ENCODE measurements at regions not wholly inside any gene's neighbourhood (a gene's known extent, or its start where the extent isn't known, plus 50 kb on each side); places are given as distances from the start of the nearest gene placed in this dataset.
A peak's percentile ranks its signal among the peaks of the same experiment; 100 is the strongest.
"Not testable (repeated sequence)": the region's sequence is repeated elsewhere in the genome, so short reads cannot be mapped to it uniquely, and the experiment has no call there.

DNA sequence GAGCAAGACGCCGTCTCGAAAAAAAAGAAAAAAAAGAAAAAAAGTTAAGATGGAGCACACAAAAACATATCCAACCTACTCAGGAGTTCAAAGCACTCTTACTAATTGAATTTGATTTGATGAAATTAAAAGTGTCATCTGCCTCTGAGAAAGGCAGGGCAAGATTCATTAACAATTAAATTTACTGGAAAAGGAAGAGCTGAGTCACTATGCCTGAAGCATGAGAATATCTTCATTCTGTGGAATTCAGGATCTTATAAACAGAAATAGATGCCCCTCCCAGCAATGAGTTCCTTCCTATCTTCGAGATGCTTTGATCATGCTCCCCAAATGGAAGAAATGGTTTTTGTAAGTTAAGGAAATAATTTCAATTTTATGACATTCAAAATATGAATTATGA, 61.0 kb upstream of the ST3GAL6 start:
- Mint-ChIP-seq H3K4me1 (no peaks in the 10 kb centered on the region), H3K36me3 (ENCODE audit: low read depth) (no peaks in the 10 kb centered on the region), H3K27me3 (ENCODE audit: low read depth, poor library complexity) (no peaks in the 10 kb centered on the region), H3K9me3 (no peaks in the 10 kb centered on the region), H3K27ac (no peak overlapping the region), H3K4me3 (no peak overlapping the region)
- TF ChIP-seq, protein P1, sequence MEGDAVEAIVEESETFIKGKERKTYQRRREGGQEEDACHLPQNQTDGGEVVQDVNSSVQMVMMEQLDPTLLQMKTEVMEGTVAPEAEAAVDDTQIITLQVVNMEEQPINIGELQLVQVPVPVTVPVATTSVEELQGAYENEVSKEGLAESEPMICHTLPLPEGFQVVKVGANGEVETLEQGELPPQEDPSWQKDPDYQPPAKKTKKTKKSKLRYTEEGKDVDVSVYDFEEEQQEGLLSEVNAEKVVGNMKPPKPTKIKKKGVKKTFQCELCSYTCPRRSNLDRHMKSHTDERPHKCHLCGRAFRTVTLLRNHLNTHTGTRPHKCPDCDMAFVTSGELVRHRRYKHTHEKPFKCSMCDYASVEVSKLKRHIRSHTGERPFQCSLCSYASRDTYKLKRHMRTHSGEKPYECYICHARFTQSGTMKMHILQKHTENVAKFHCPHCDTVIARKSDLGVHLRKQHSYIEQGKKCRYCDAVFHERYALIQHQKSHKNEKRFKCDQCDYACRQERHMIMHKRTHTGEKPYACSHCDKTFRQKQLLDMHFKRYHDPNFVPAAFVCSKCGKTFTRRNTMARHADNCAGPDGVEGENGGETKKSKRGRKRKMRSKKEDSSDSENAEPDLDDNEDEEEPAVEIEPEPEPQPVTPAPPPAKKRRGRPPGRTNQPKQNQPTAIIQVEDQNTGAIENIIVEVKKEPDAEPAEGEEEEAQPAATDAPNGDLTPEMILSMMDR (IDR thresholded peaks at IDR 0.05): no peak
- no peak for DNase-seq

DNA sequence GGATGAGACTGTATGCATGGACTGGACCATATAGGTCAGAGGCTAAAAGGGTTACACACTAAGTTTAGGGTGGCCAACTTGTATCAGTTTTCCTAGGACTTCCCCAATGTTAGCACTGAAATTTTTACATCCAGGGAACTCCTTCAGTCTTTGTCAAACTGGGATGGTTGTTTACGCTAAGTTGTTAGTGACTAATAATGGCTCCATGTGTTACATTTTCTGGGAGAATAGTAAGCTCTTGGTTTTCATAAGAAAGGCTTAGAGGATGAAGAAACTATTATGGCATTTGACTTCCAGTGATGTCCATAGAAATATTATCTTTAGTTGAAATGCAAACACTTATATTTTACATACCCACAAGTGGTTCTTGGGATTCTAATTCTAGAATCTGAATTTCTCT, 57.9 kb upstream of the ST3GAL6 start:
- TF ChIP-seq, protein P1 (IDR thresholded peaks at IDR 0.05): no peak
- H3K4me1 Mint-ChIP-seq: peaks cover 25% of the 10 kb centered on the region
- no peaks in the 10 kb centered on the region for H3K9me3 Mint-ChIP-seq
- peaks cover 3% of the 10 kb centered on the region for H3K27me3 Mint-ChIP-seq (ENCODE audit: low read depth, poor library complexity)
- H3K4me3 Mint-ChIP-seq: no peak overlapping the region
- DNase-seq: no peak
- H3K36me3 Mint-ChIP-seq (ENCODE audit: low read depth): no peaks in the 10 kb centered on the region
- H3K27ac Mint-ChIP-seq: no peak overlapping the region

DNA sequence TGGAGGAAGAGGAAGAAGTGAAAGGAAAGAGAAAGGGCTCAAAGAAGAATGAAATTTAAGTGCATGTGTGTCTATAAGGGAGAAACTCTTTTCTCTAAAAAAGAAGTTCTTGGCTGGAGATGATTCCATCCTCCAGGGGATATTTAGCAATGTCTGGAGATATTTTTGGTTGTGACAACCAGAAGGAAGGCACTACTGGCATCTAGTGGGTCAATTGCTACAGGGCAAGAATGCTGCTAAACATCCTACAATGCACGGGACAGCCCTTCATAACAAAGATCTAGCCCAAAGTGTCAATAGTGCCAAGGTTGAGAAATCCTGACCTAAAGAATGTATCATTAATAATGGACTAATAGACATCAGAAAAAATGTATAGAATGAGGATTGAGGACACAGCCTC, 57.4 kb upstream of the ST3GAL6 start:
- H3K27ac Mint-ChIP-seq: no peak overlapping the region
- no peaks in the 10 kb centered on the region for H3K9me3 Mint-ChIP-seq

DNA sequence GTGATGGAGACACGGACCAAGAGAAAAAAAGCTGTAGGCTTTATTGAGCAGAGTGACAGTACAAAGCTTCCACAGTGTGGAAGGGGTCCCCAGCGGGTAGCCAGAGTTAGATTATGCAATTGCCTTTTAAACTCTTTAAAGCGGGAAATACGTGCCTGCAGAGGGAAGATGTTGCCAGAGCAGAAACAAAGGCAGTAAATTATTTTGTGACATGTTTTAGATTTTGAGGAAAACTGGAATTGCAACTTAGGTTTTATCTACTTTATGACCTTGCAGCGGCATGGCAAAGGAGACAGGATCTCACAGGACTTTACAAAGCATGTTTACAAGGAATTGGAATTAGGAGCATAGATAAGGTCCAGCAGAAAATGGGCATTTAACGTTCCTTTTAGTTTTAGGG, 54.5 kb upstream of the ST3GAL6 start:
- peak overlapping the region; percentile 90 for H3K27ac Mint-ChIP-seq
- peak overlapping the region; percentile 25 for H3K4me3 Mint-ChIP-seq
- H3K36me3 Mint-ChIP-seq (ENCODE audit: low read depth); H3K27me3 Mint-ChIP-seq (ENCODE audit: low read depth, poor library complexity); H3K9me3 Mint-ChIP-seq: not testable (repeated sequence)
- DNase-seq: peak; percentile 9
- peaks cover 38% of the 10 kb centered on the region for H3K4me1 Mint-ChIP-seq

More for the DNA sequence above, 57.4 kb upstream of the ST3GAL6 start:
- peaks cover 30% of the 10 kb centered on the region for H3K4me1 Mint-ChIP-seq
- DNase-seq: no peak
- peaks cover 3% of the 10 kb centered on the region for H3K27me3 Mint-ChIP-seq (ENCODE audit: low read depth, poor library complexity)
- TF ChIP-seq, protein P1 (IDR thresholded peaks at IDR 0.05): no peak
- H3K4me3 Mint-ChIP-seq: no peak overlapping the region
- H3K36me3 Mint-ChIP-seq (ENCODE audit: low read depth): no peaks in the 10 kb centered on the region

DNA sequence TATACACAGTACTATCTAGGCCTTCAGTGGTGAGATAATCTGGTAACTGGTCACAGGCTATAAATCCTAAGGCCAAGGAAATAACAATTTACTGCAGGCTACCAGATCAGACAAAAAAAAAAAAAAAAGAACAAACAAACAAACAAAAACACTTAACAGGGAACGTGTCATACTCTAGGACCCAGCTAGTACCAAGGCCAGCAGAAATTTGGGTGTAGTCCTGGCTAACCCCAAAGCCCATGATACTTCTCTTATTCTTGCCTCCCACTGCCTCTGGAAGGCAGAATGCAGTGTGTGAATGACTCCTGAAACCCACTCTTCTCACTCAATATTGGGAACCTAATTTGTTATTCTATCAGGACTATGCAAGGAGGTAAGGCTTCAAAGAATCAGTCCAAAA, 53.7 kb upstream of the ST3GAL6 start:
- Mint-ChIP-seq H3K9me3 (no peaks in the 10 kb centered on the region), H3K27ac (peak overlapping the region; percentile 68), H3K36me3 (ENCODE audit: low read depth) (no peaks in the 10 kb centered on the region), H3K27me3 (ENCODE audit: low read depth, poor library complexity) (peaks cover 6% of the 10 kb centered on the region), H3K4me3 (no peak overlapping the region), H3K4me1 (peaks cover 38% of the 10 kb centered on the region)
- DNase-seq: no peak
- TF ChIP-seq, protein P1 (IDR thresholded peaks at IDR 0.05): no peak

DNA sequence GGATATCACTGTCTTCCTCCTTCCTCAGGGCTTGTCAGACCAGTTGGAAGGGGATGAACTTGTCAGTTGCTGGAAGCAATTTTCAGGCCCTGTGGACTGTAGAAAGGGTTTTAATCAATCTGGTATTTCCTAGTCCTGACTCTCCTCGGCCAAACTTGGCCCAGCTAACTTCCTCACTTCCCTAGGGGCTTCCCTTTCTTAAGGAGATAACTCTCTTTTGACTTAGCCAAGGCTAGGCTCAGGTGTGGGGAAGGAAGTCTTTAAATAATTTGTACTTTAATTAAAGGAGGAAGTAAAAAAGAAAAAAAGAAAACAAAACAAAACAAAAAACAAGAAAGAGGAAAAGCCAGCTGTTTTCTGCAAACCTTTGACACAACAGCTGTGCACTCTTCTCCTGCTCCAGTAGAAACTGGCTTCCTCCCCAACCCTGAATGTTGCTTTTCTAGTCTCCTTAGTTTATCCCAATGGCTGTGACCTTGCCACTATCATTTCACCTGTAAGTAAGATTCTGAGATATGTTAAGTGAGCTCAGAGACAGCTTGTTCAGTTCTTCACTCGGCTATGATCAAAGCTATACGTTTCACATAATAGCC, 53.0 kb upstream of the ST3GAL6 start:
- TF ChIP-seq, protein P1 (IDR thresholded peaks at IDR 0.05): no peak
- Mint-ChIP-seq H3K36me3 (ENCODE audit: low read depth) (no peaks in the 10 kb centered on the region), H3K9me3 (no peaks in the 10 kb centered on the region), H3K27ac (peak overlapping the region; percentile 14), H3K4me1 (peaks cover 38% of the 10 kb centered on the region), H3K27me3 (ENCODE audit: low read depth, poor library complexity) (peaks cover 6% of the 10 kb centered on the region), H3K4me3 (no peak overlapping the region)
- DNase-seq: no peak

All from nephron progenitor cell (in vitro differentiated cells).